Iris pigment epithelial cell (primary cell): ENCODE measurements at regions not wholly inside any gene's neighbourhood (a gene's known extent, or its start where the extent isn't known, plus 50 kb on each side); places are given as distances from the start of the nearest gene placed in this dataset.

Source experiments
- DNase-seq: peaks from one replicate; pipeline ENCODE4 v3.0.0-alpha.2; 2011; ENCODE audit warnings: low read depth

DNA sequence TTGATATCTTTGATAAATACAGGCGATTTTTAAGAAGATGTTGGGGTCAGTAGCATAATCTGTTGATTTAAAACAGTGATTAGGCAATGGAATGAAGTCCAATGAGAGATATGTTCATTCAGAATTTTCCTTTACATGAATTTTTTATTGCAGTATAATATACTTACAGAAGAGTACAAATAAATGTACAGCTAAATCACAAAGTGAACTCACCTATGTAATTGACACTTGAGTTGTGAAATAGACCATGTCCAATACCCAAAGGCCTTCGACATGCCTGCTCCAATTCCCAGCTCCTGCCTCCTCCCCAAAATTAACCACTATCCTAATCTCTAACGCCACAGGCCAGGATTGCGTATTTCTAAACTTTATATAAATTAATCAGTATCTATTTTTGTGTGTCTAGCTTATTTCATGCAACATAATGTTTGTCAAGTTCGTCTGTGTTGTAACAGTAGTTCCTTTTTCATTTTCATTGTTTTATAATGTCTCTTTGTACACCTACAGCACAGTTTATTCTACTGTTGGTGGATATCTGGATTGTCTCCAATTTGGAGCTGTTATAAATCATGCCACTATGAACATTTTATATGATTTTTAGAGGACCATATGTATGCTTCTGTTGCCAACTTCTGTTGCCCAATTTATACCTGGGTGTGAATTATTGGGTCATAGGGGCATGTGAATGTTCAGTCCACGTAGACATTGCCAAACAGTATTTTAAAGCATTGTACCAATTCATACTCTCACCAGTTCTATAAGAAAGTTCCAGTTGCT lies 208.3 kb downstream of the TLE1 start:
- no peak for DNase-seq

DNA sequence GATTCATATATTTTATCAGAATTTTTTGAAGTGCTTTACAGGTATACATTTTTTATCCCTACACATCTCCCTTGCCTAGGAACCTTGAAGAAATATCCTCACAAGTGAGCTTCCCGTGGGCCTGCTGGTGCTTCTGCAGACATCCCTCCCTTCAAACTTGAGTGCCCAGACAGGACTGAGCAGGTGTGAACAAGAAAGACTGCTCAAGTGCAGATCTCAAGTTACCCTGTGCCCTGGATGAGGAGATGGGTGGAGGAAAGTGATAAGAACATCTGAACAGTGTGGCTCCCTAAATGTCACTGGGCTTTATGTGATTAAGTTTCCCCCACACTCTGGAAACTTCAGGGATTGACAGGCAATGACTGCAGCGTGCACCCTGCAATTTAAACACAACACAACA lies 209.8 kb downstream of the TLE1 start:
- DNase-seq = no peak

DNA sequence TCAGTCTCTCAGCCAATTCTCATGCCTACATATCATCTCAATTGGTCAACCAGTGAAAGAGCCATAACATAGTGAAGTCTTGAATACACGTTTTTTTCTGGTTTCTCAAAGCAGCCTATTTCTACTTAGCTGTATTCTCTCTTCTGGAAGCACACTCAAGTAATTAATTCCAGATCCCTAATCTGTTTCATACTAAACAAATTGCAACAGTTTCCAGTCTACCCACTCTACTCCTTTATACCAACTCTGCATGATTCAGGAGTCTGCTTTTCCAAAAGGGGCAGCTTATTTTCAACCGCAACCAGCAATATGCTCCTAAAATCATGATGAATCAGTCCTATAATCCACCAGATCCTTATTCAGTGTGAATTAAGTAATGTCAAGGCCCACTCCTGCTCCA lies 211.7 kb downstream of the TLE1 start:
- DNase-seq = no peak

- DNase-seq = no peak
These were observed 212.4 kb downstream of the TLE1 start for GRCh38 chr9:81476813-81477490.

- DNase-seq = no peak
These were observed 214.6 kb downstream of the TLE1 start for GRCh38 chr9:81474792-81475191.

- no peak for DNase-seq
These were observed 215.2 kb downstream of the TLE1 start for GRCh38 chr9:81474125-81474524.

- DNase-seq = no peak
These were observed 215.6 kb downstream of the TLE1 start for GRCh38 chr9:81473708-81474107.

DNA sequence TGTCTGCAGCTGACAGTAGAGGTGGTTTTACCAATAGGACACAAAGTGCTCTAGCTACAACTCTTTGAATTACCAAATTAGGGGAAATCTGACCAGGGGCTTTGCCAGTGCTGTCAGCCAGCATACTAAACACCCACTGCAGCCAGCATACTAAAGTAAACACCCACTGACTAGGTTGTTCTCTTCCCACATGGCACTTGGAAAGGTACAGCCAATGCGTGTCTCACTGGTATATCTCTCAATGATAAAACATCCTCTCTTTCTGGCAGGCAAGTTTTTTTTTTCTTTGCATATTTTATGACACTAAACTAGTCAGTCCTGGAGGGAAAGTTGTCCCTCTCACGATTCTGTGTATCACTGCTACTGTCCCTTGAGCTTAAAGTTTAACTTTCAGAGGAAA lies 216.1 kb downstream of the TLE1 start:
- DNase-seq = no peak

- DNase-seq = no peak
These were observed 216.6 kb downstream of the TLE1 start for GRCh38 chr9:81472701-81473100.

GRCh38 chr9:81470864-81471263 lies 218.5 kb downstream of the TLE1 start:
- no peak for DNase-seq

GRCh38 chr9:81468084-81468595 lies 221.2 kb downstream of the TLE1 start:
- no peak for DNase-seq

DNA sequence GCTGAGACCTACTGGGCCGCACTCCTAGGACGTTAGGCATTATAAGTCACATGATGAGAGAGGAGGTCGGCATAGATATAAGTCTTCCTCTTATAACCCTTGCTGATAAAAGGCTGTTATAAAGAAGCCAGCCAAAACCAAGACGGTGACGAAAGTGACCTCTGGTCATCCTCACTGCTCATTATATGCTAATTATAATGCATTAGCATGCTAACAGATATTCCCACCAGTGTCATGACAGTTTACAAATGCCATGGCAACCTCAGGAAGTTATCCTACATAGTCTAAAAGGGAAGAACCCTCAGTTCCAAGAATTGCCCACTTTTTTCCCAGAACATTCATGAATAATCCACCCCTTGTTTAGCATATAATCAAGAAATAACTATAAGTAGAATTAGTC lies 222.4 kb downstream of the TLE1 start:
- DNase-seq = no peak

GRCh38 chr9:81465468-81466011 lies 223.8 kb downstream of the TLE1 start:
- peak; percentile 16 for DNase-seq

GRCh38 chr9:81462801-81463200 lies 226.5 kb downstream of the TLE1 start:
- DNase-seq = peak; percentile 11

- DNase-seq = peak; percentile 81
These were observed 228.2 kb downstream of the TLE1 start for GRCh38 chr9:81461196-81461595.

- DNase-seq = no peak
These were observed 228.7 kb downstream of the TLE1 start for GRCh38 chr9:81460693-81461092.

- DNase-seq = no peak
These were observed 229.8 kb downstream of the TLE1 start for GRCh38 chr9:81459591-81459990.

- DNase-seq = peak; percentile 75
These were observed 232.8 kb downstream of the TLE1 start for GRCh38 chr9:81456431-81457006.

GRCh38 chr9:81455462-81456219 lies 233.7 kb downstream of the TLE1 start:
- peak; percentile 64 for DNase-seq

DNA sequence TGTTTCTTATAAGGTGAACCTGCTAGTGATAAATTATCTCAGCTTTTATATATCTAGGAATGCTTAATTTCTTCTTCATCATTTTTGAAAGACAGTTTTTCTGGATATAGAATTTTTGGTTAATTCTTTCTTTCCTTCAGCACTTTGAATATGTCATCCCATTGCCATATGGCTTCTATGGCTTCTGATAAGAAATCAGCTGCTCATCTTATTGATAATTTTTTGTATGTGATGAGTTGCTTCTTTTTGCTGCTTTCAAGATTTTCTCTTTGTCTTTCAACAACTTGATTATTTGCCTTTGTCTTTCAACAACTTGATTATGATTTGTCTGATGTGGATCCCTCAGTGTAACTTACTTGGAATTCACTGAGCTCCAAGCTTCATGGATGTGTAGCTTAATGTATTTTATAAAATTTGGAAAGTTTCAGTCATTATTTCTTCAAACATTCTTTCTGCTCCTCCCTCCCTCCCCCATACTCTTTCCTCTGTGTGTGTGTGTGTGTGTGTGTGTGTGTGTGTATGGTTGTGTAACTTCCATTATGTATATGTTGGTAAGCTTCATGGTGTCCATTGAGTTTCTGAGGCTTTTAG lies 243.9 kb downstream of the TLE1 start:
- DNase-seq = no peak

- peak; percentile 98 for DNase-seq
These were observed 257.7 kb downstream of the TLE1 start for GRCh38 chr9:81431641-81432040.

DNA sequence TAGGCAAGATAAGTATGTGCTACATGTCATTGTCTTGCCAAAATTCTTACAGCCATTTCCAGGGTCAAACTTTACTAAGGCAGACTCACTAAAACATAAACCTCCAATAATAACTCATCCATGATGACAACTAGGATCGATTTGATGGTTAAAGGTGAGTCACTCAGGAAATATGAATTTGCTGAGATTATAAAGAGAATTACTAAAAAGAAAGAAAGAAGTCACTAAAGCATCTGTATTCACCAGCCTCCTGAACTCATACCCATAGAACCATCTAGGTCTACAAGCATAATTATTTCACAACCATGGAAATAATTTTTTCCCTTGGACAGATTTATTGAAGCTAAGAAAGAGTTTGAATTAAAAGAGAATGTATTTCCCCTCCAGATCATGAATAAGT lies 258.6 kb downstream of the TLE1 start:
- DNase-seq = peak; percentile 26
